Brain microvascular endothelial cell (primary cell): ENCODE measurements at regions not wholly inside any gene's neighbourhood (a gene's known extent, or its start where the extent isn't known, plus 50 kb on each side); places are given as distances from the start of the nearest gene placed in this dataset.

Source experiments
- DNase-seq: peaks from one replicate; pipeline ENCODE4 v3.0.0-alpha.2; 2020
- H3K27ac ChIP-seq: fragments of 250-450 bp; sonication (Bioruptor Pico); 2 replicates; pipeline ENCODE4 v1.5.1; 2020; ENCODE audit warnings: mild to moderate bottlenecking, moderate library complexity
- H3K27me3 ChIP-seq: fragments of 250-450 bp; sonication (Bioruptor Pico); replicated peaks from 2 replicates; pipeline ENCODE4 v1.5.1; 2020; ENCODE audit warnings: mild to moderate bottlenecking
- H3K36me3 ChIP-seq: fragments of 250-450 bp; sonication (Bioruptor Pico); replicated peaks from 2 replicates; pipeline ENCODE4 v1.5.1; 2020; ENCODE audit warnings: mild to moderate bottlenecking
- H3K4me3 ChIP-seq: 2 replicates; pipeline ENCODE4 v1.5.1; 2011; ENCODE audit warnings: low read depth, mild to moderate bottlenecking, control low read depth, low read length, moderate library complexity
- in situ Hi-C: cut with HindIII; loops from 2 replicates; pipeline ENCODE4 v1.10.0; 2017; ENCODE audit warnings: low sequenced_read_pairs, low pct_ligation_motif_present
- TF ChIP-seq, protein P1 (sequence below): IDR thresholded peaks from 2 replicates; pipeline ENCODE4 v1.5.1; 2011; ENCODE audit warnings: low read depth, mild to moderate bottlenecking, moderate library complexity, low read length, control low read depth, inconsistent platforms; ENCODE audit errors: missing control alignments

- Histone ChIP-seq H3K4me3 (no peak overlapping the region), H3K36me3 (no peaks in the 10 kb centered on the region), H3K27ac (no peak overlapping the region), H3K27me3 (no peaks in the 10 kb centered on the region)
- no peak for DNase-seq
- in situ Hi-C loops: no loop called here
- TF ChIP-seq, protein P1, sequence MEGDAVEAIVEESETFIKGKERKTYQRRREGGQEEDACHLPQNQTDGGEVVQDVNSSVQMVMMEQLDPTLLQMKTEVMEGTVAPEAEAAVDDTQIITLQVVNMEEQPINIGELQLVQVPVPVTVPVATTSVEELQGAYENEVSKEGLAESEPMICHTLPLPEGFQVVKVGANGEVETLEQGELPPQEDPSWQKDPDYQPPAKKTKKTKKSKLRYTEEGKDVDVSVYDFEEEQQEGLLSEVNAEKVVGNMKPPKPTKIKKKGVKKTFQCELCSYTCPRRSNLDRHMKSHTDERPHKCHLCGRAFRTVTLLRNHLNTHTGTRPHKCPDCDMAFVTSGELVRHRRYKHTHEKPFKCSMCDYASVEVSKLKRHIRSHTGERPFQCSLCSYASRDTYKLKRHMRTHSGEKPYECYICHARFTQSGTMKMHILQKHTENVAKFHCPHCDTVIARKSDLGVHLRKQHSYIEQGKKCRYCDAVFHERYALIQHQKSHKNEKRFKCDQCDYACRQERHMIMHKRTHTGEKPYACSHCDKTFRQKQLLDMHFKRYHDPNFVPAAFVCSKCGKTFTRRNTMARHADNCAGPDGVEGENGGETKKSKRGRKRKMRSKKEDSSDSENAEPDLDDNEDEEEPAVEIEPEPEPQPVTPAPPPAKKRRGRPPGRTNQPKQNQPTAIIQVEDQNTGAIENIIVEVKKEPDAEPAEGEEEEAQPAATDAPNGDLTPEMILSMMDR: no peak
Measured at GRCh38 chr3:21041621-21042020, 709.4 kb downstream of the ZNF385D start.

DNA sequence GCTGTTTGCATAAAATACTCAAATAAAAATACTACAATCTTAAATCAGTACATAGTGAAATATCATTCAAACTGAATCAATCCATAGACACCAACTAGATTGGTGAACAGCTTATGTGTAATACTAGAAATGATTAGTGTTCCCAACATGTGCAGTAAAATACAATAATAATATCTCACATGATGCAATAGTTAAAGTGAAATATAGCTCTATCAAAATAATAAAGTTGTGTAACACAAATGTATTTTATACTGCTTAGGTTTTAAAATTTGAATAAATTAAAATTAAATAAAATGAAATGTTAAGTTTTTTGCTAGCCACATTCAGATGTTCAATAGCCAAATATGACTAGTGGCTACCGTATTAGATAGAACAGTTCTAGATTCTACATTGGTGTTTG is 714.1 kb downstream of the ZNF385D start:
- in situ Hi-C loops: no loop called here
- Histone ChIP-seq H3K4me3 (no peak overlapping the region), H3K27me3 (no peaks in the 10 kb centered on the region), H3K36me3 (no peaks in the 10 kb centered on the region), H3K27ac (no peak overlapping the region)
- TF ChIP-seq, protein P1: no peak
- no peak for DNase-seq

- no peak for DNase-seq
- TF ChIP-seq, protein P1: no peak
- no peak overlapping the region for H3K27ac ChIP-seq
- no peaks in the 10 kb centered on the region for H3K36me3 ChIP-seq
- in situ Hi-C loops: no loop called here
- H3K27me3 ChIP-seq: no peaks in the 10 kb centered on the region
- no peak overlapping the region for H3K4me3 ChIP-seq
Measured at GRCh38 chr3:21028412-21028811, 722.6 kb downstream of the ZNF385D start.

DNA sequence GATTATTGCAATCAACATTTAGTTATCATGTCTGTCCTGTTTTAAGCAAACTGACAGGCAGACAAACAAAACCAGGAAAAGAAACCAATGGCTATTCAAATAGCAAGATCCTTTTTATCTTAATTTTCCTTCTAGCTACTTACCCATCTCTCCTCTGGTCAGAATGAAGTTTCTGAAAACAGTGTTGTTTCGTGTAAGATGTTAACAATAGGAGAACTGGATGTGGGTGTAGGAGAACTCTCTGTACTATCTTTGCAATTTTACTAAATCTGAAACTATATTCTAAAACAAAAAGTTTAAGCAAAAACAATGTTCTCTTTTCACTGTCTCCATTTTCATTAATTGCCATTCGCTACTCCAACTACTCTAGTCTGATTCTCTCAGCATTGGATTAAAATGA is 726.4 kb downstream of the ZNF385D start:
- TF ChIP-seq, protein P1: no peak
- H3K36me3 ChIP-seq: no peaks in the 10 kb centered on the region
- no peak overlapping the region for H3K27ac ChIP-seq
- no peak for DNase-seq
- in situ Hi-C loops: no loop called here
- H3K4me3 ChIP-seq: no peak overlapping the region
- H3K27me3 ChIP-seq: no peaks in the 10 kb centered on the region

DNA sequence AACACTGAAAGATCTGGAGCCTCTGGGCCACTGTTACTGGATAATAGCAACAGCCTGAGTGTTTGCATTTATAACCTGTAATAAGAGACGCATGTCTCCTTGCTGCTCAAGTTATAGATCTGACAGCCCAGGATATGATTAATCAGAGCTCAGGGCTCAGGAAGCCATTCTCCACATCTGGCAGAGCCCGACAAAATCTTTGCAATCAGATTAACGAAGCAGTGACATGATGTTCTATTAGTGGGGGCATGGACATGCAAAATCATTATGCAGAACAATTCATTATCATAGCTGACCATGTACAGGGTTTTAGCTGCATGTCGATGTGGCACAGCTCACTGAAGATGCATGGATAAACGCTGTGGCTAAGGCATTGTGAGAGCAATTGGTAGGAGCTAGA is 730.3 kb downstream of the ZNF385D start:
- TF ChIP-seq, protein P1: no peak
- Histone ChIP-seq H3K36me3 (no peaks in the 10 kb centered on the region), H3K27ac (no peak overlapping the region), H3K27me3 (no peaks in the 10 kb centered on the region), H3K4me3 (no peak overlapping the region)
- DNase-seq: no peak
- in situ Hi-C loops: no loop called here

DNA sequence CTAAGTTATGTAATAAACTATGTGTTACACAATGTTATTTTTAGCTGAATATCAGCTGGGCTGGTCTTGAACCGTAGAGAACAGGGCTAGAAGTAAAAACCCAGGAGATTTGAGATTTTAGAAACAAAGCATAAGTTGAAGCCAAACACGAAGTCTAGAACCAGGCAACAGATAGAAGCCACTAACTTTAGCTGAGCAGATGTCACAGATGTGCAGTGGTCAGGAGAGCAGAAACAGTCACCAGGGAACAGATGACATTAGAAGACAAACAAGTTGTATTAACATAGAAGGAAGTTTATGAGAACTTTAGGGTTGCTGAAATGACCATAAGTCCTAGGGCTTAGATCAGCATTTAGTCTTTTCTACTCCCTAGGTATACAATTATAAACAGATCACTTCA is 731.0 kb downstream of the ZNF385D start:
- TF ChIP-seq, protein P1: no peak
- no peaks in the 10 kb centered on the region for H3K27me3 ChIP-seq
- no peaks in the 10 kb centered on the region for H3K36me3 ChIP-seq
- H3K27ac ChIP-seq: no peak overlapping the region
- in situ Hi-C loops: no loop called here
- DNase-seq: no peak
- H3K4me3 ChIP-seq: no peak overlapping the region
